Activated T-cell treated with anti-CD3 and anti-CD28 coated beads, Interleukin-2, amount 50 U/mL, for 4 hours (primary cell): ENCODE measurements at regions not wholly inside any gene's neighbourhood (a gene's known extent, or its start where the extent isn't known, plus 50 kb on each side); places are given as distances from the start of the nearest gene placed in this dataset.
A peak's percentile ranks its signal among the peaks of the same experiment; 100 is the strongest.
"Not testable (repeated sequence)": the region's sequence is repeated elsewhere in the genome, so short reads cannot be mapped to it uniquely, and the experiment has no call there.

ENCODE experiments used
- ATAC-seq, 2 donors: fragments of 200-7000 bp; cut with Tn5 transposase; one replicate each; pipeline ENCODE4 v1.10.0; 2021
- DNase-seq: peaks from one replicate; pipeline ENCODE4 v3.0.0-alpha.2; 2020
- H3K27me3 Mint-ChIP-seq: one replicate; pipeline ENCODE4 v1.8.0; 2021; ENCODE audit warnings: low read depth, mixed read lengths
- H3K36me3 Mint-ChIP-seq: one replicate; pipeline ENCODE4 v1.8.0; 2022; ENCODE audit warnings: mixed read lengths; ENCODE audit not compliant: insufficient read depth
- H3K4me1 Mint-ChIP-seq: one replicate; pipeline ENCODE4 v1.8.0; 2021; ENCODE audit warnings: low read depth, mixed read lengths
- H3K4me3 Mint-ChIP-seq: one replicate; pipeline ENCODE4 v1.8.0; 2021; ENCODE audit warnings: mild to moderate bottlenecking, moderate library complexity, mixed read lengths
- H3K9me3 Mint-ChIP-seq: one replicate; pipeline ENCODE4 v1.8.0; 2021; ENCODE audit warnings: mixed read lengths

- Mint-ChIP-seq H3K4me1 (peaks cover 23% of the 10 kb centered on the region), H3K9me3 (no peaks in the 10 kb centered on the region), H3K36me3 (no peaks in the 10 kb centered on the region), H3K4me3 (no peak overlapping the region), H3K27me3 (no peaks in the 10 kb centered on the region)
- DNase-seq: no peak
- no peak for ATAC-seq
Measured at GRCh38 chr11:47928426-47928825, 51.9 kb upstream of the PTPRJ start.

GRCh38 chr11:47924184-47924691 is 56.1 kb upstream of the PTPRJ start:
- H3K36me3 Mint-ChIP-seq: no peaks in the 10 kb centered on the region
- ATAC-seq (no peak), DNase-seq (no peak)
- no peaks in the 10 kb centered on the region for H3K27me3 Mint-ChIP-seq
- H3K4me3 Mint-ChIP-seq: no peak overlapping the region
- no peaks in the 10 kb centered on the region for H3K9me3 Mint-ChIP-seq
- peaks cover 46% of the 10 kb centered on the region for H3K4me1 Mint-ChIP-seq

DNA sequence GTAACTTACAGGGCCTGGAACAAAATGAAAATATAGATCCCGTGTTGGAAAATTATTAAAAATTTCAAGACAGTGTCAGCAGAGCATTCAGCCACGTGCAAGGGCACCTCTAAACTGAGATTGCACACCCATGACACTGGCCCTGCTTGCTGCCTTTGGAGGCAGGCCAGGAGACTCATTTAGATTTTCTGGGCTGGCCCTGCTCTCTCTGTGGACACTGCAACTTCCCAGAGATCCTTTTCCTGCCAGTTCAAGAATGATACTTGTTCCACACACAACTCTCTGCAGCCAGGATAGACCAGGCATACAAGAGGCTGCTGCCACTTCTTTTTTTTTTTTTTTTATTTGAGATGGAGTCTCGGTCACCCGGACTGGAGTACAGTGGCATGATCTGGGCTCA is 56.7 kb upstream of the PTPRJ start:
- no peaks in the 10 kb centered on the region for H3K9me3 Mint-ChIP-seq
- no peak overlapping the region for H3K4me3 Mint-ChIP-seq
- no peaks in the 10 kb centered on the region for H3K36me3 Mint-ChIP-seq
- no peaks in the 10 kb centered on the region for H3K27me3 Mint-ChIP-seq
- ATAC-seq (no peak), DNase-seq (no peak)
- peaks cover 52% of the 10 kb centered on the region for H3K4me1 Mint-ChIP-seq

GRCh38 chr11:47921080-47921555 is 59.2 kb upstream of the PTPRJ start:
- not testable (repeated sequence) for ATAC-seq, H3K4me3 Mint-ChIP-seq, H3K36me3 Mint-ChIP-seq, H3K9me3 Mint-ChIP-seq, DNase-seq, H3K27me3 Mint-ChIP-seq
- peaks cover 59% of the 10 kb centered on the region for H3K4me1 Mint-ChIP-seq

GRCh38 chr11:47918882-47919495 is 61.4 kb upstream of the PTPRJ start:
- Mint-ChIP-seq H3K36me3 (no peaks in the 10 kb centered on the region), H3K9me3 (no peaks in the 10 kb centered on the region), H3K4me1 (peaks cover 69% of the 10 kb centered on the region), H3K4me3 (no peak overlapping the region), H3K27me3 (no peaks in the 10 kb centered on the region)
- DNase-seq (no peak), ATAC-seq (no peak)

DNA sequence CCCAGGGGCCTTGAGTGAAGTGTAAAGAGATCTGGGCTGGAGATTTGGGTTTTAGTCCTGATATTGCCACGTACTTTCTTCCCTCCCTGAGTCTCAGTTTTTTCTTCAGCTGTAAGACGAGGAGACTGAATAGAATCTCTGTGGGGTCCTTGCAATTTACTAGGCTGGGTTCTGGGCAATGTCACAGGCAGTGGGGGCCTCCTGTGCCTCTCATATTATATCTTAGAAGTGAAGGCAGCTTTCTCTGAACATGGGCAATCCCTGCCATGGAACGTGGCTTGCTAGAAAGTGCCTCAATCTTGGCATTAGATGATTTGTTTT is 62.0 kb upstream of the PTPRJ start:
- Mint-ChIP-seq H3K4me3 (no peak overlapping the region), H3K27me3 (no peaks in the 10 kb centered on the region), H3K4me1 (peaks cover 69% of the 10 kb centered on the region), H3K36me3 (no peaks in the 10 kb centered on the region), H3K9me3 (no peaks in the 10 kb centered on the region)
- ATAC-seq: no peak
- DNase-seq: no peak

DNA sequence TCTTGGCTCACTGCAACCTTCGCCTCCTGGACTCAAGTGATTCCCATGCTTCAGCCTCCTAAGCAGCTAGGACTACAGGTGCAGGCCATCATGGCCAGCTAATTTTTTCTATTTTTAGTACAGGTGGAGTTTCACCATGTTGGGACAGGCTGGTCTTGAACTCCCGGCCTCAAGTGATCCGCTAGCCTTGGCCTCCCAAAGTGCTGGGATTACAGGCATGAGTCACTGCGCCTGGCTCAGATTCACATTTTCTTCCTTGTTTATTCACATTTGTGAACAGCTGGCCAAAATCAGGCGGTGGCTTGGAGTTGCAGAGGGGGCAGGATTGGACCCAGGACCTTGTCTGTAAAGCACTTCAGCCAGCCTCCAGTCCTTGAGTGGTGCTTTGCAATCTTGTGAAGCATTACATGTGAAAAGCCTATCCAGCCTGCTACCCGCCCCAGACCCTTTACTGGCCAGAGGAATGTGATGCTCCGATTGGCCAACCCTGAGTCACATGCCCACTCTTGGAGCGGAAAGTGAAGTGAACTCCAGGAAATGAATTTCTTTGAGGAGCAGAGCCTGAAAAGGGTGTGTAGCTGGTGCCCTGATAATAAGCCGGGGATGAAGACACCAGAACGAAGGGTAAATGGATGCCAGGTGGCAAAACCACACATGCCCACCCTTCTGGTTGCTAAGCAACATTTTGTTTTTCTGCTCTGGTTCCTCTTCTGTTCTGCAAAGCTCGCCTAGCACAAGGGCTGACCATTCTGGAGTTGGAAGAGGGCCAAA is 62.6 kb upstream of the PTPRJ start:
- DNase-seq: no peak
- Mint-ChIP-seq H3K4me1 (peaks cover 70% of the 10 kb centered on the region), H3K4me3 (no peak overlapping the region), H3K9me3 (no peaks in the 10 kb centered on the region), H3K36me3 (no peaks in the 10 kb centered on the region), H3K27me3 (no peaks in the 10 kb centered on the region)
- no peak for ATAC-seq

- DNase-seq: no peak
- Mint-ChIP-seq H3K9me3 (no peaks in the 10 kb centered on the region), H3K4me1 (peaks cover 70% of the 10 kb centered on the region), H3K27me3 (no peaks in the 10 kb centered on the region), H3K36me3 (no peaks in the 10 kb centered on the region), H3K4me3 (no peak overlapping the region)
- ATAC-seq: no peak
Measured at GRCh38 chr11:47916361-47916841, 64.0 kb upstream of the PTPRJ start.

DNA sequence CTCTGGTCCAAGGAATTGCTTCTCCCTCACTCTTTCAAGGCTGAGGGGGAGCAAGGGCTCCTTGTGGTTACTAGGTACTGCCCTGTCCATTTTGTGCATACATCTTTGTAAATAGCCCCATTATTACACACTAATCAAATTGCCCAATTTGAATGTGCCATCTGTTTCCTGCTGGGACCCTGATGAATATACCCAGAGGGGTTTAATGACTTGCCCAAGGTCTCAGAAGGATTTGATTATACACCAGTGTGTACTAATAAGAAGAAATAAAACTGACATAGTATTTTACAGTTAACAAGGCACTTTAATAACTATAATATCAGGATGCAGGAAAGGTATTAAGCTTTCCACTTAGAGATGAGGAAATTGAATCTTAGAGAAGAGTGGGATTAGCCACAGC is 64.6 kb upstream of the PTPRJ start:
- DNase-seq: no peak
- Mint-ChIP-seq H3K27me3 (no peaks in the 10 kb centered on the region), H3K4me1 (peaks cover 64% of the 10 kb centered on the region), H3K36me3 (no peaks in the 10 kb centered on the region), H3K9me3 (no peaks in the 10 kb centered on the region), H3K4me3 (peak overlapping the region; percentile 40)
- no peak for ATAC-seq

DNA sequence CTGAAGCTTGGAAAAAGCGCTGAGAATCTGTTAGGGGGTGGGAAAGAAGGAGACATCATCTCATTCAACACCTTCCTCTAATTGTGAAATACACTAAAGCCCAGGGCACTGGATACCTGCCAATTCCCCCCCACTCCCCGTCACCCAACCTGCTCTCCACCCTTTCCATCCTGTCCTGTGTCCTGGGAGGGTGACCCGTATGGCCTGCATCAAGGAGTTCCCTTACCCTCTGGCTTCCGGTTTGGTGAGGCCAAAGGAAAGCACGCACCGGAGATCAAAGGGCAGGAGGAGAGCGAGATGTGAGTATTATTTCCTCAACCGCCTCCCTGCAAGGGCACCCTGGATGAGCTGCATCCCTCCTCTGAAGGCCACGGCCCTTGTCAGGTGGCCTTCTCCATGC is 65.0 kb upstream of the PTPRJ start:
- DNase-seq (no peak), ATAC-seq (peak; percentile 27 to 28)
- Mint-ChIP-seq H3K27me3 (no peaks in the 10 kb centered on the region), H3K4me1 (peaks cover 60% of the 10 kb centered on the region), H3K9me3 (no peaks in the 10 kb centered on the region), H3K4me3 (peak overlapping the region; percentile 40), H3K36me3 (no peaks in the 10 kb centered on the region)

DNA sequence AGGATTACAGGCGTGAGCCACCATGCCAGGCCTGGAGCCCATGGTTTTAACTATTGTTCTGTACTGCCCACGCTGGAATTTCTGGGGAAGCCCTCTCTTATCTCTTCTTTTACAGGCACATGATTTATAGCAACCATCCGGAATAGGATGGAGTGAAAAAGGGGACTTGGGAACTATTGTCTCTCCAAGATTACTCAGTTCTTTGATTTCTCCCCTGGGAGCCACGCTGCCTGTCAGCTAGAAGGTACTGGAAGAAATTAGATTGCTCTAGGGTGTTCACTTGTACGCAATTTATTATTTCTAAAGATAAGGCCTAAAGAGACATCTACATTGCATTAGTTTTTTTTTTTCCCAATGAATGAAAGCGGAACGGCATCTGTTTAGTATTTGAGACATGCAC is 65.6 kb upstream of the PTPRJ start:
- peaks cover 53% of the 10 kb centered on the region for H3K4me1 Mint-ChIP-seq
- H3K4me3 Mint-ChIP-seq: no peak overlapping the region

DNA sequence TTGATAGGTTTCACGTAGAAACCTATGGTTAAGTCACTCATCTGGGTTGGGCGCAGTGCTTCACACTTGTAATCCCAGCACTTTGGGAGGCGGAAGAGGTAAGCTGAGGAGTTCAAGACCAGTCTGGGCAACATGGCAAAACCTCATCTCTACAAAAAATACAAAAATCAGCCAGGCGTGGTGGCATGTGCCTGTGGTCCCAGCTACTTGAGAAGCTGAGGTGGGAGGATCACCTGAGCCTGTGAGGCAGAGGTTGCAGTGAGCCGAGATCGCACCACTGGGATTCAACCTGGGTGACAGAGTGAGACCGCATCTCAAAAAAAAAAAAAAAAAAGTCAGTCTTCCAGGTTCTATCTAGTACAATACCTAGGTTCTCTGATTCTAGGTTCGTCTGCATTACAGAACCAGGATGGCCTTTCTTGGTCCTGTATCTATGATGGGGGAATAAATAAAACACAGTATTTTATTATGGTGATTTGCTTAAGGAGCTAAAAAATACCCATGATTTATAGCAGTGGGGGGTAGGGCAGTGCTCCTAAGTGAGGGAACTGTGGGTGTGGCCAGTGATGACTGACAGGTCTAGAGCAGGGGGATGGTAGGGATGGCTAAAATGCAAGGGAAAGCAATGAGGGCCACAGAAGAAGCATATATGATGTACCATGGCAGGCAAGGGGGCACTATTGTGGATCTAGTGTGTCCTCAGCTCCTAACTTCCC is 65.5 kb upstream of the NUP160 start:
- Mint-ChIP-seq H3K36me3 (no peaks in the 10 kb centered on the region), H3K9me3 (no peaks in the 10 kb centered on the region), H3K4me3 (no peak overlapping the region), H3K27me3 (no peaks in the 10 kb centered on the region), H3K4me1 (peaks cover 43% of the 10 kb centered on the region)
- DNase-seq (no peak), ATAC-seq (no peak)

More for the DNA sequence above, 65.6 kb upstream of the PTPRJ start:
- H3K9me3 Mint-ChIP-seq: no peaks in the 10 kb centered on the region
- no peaks in the 10 kb centered on the region for H3K27me3 Mint-ChIP-seq
- DNase-seq (no peak), ATAC-seq (no peak)
- no peaks in the 10 kb centered on the region for H3K36me3 Mint-ChIP-seq

DNA sequence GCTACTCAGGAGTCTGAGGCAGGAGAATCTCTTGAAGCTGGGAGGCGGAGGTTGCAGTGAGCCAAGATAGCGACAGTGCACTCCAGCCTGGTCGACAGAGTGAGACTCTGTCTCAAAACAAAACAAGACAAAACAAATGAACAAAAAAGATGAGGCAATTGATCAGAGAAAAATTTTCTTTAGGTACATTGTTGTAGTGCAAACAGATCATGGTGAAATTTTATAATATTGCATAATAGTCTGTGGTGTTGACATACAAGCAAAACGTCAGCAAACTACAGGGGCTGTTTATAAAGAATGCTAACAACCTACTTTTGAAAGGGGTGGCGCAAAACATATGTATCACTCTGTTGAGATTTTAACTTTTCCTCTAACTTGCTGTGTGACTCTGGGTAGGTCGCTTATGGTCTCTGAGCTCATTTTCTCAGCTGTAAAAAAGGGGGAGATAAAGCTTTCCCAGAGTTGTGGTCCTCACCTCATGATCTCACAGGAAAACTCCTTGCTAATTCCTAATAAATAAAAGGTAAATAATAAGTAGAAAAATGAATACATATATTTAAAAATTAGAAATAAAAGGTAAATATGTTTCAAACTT is 64.8 kb upstream of the NUP160 start:
- H3K9me3 Mint-ChIP-seq: no peaks in the 10 kb centered on the region
- ATAC-seq: no peak
- no peaks in the 10 kb centered on the region for H3K27me3 Mint-ChIP-seq
- H3K4me1 Mint-ChIP-seq: peaks cover 40% of the 10 kb centered on the region
- no peak overlapping the region for H3K4me3 Mint-ChIP-seq
- no peak for DNase-seq
- H3K36me3 Mint-ChIP-seq: no peaks in the 10 kb centered on the region

DNA sequence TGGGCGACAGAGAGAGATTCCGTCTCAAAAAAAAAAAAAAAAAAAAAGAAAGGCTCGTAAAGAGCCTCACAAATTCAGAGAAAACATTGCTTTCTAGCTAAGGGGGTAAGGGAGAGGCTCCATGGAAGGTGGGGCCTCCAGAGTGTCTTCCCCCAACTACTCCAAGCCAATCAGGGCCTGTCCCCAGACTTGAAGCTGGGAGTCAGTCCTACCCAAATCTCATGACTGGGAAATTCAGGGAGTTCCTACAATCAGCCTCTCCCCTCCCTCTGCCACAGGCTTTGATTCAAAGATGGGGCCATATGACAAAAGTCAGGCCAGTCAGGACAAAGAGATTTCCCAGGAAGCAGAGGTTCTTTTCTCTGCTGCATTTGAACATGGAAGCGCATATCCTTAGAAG is 63.0 kb upstream of the NUP160 start:
- ATAC-seq (no peak), DNase-seq (no peak)
- Mint-ChIP-seq H3K27me3 (no peaks in the 10 kb centered on the region), H3K36me3 (no peaks in the 10 kb centered on the region), H3K4me3 (no peak overlapping the region), H3K9me3 (no peaks in the 10 kb centered on the region), H3K4me1 (peaks cover 32% of the 10 kb centered on the region)
